DOHH2 (cell line): ENCODE measurements at regions not wholly inside any gene's neighbourhood (a gene's known extent, or its start where the extent isn't known, plus 50 kb on each side); places are given as distances from the start of the nearest gene placed in this dataset.

Source experiments
- CTCF ChIP-seq: fragments of 200-600 bp; sonication (generic); IDR thresholded peaks from one replicate; pipeline ENCODE4 v1.5.1; 2014; ENCODE audit warnings: antibody characterized with exemption, mild to moderate bottlenecking, low read depth, low read length; ENCODE audit not compliant: poor library complexity, severe bottlenecking
- EZH2phosphoT487 ChIP-seq: fragments of 200-600 bp; sonication (generic); IDR thresholded peaks from 2 replicates; pipeline ENCODE4 v1.6.1; 2017; ENCODE audit warnings: borderline replicate concordance, mild to moderate bottlenecking, antibody characterized with exemption, low read length, moderate library complexity, mixed read lengths

GRCh38 chr3:139198186-139198585 is 145.6 kb upstream of the MRPS22 start:
- TF ChIP-seq CTCF (no peak), EZH2phosphoT487 (no peak)
